Pancreas (tissue), 10 donors: ENCODE measurements at regions not wholly inside any gene's neighbourhood (a gene's known extent, or its start where the extent isn't known, plus 50 kb on each side); places are given as distances from the start of the nearest gene placed in this dataset.

Source experiments
- ATAC-seq, 4 donors: fragments of 200-7000 bp; cut with Tn5 transposase; one replicate each; pipeline versions ENCODE4 v1.8.0 to v1.9.1; 2020; ENCODE audit warnings: mild to moderate bottlenecking in 4 of 4, moderate library complexity in 4 of 4
- DNase-seq, 6 donors: peaks; one replicate each; pipeline ENCODE4 v3.0.0-alpha.2; 2020
- FAIRE-seq: peaks from 2 replicates; lab custom pipeline; 2012; peaks lifted over from hg19 to GRCh38; lab: Jason Lieb, UNC
- H3K27ac ChIP-seq, 4 donors: fragments of 200-600 bp; sonication (generic); 1 replicate in 3 of 4; 2 replicates in 1 of 4; pipeline versions ENCODE4 v1.5.0 to v1.8.0; 2020
- H3K27me3 ChIP-seq, 4 donors: fragments of 200-600 bp; one replicate each; pipeline ENCODE4 v1.8.0; 2021
- H3K36me3 ChIP-seq, 3 donors: fragments of 200-600 bp; sonication (generic) in 1 of 3; one replicate each; pipeline versions ENCODE4 v1.5.0 to v1.8.0; 2020 to 2021
- H3K4me1 ChIP-seq, 3 donors: fragments of 200-600 bp; one replicate each; pipeline ENCODE4 v1.8.0; 2021
- H3K4me3 ChIP-seq, 4 donors: fragments of 200-600 bp; sonication (generic) in 2 of 4; one replicate each; pipeline versions ENCODE4 v1.5.0 to v1.8.0; 2020 to 2021
- H3K9me3 ChIP-seq, 4 donors: fragments of 200-600 bp; one replicate each; pipeline ENCODE4 v1.8.0; 2021
- WGBS, 2 donors: extraction: QIAGEN DNeasy Blood & Tissue Kit; methylation state at CpG; one replicate each; pipeline ENCODE4 v1.1.7; 2013; 5-methylcytosine and 5-hydroxymethylcytosine counted together
- intact Hi-C, 3 donors: fragments of 100-400 bp; cut with DNase I; formaldehyde crosslinking; loops; one replicate each; pipeline versions ENCODE4 v1.11.1 to v1.14.2; 2022
- TF ChIP-seq, protein P1 (sequence below), 4 donors: fragments of 200-600 bp; sonication (generic) in 3 of 4; IDR thresholded peaks; one replicate each; pipeline versions ENCODE4 v1.5.0 to v1.8.0; 2021; ENCODE audit warnings: antibody characterized with exemption in 4 of 4
- donor health status: healthy with polysubstance abuse.
- donor health status: DM: no; HTN: no; CAD: no; lungs with moderate emphysema.
- donor health status: DM: no; HTN: no; CAD: no.
- donor health status: control.
- donor health status: control.
- donor health status: Bipolar disorder and iron deficiency.
- donor health status: DM: yes; HTN: yes; CAD: no.
- donor health status: DM: no; HTN: no; CAD: no.
- donor health status: DM: no; HTN: no; CAD: no.
- donor health status: DM: yes; HTN: yes; CAD: no.

DNA sequence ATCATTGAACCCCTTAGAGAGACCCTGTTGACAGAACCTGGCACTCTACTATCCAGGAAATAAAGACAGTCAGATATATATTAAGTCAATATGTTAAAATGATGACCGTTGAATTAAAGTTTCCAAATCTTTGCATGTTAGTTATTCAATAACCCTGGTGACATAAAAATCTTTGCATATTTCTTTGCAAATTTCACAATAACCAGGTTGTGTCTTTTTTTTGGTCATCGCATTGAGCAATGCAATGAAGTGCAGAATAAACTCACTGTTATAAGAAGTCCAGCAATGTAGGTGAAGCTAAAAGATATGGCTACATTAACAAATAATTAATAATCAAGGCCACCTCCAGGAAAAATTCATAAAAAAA is 596.9 kb downstream of the NYAP2 start:
- no peak overlapping the region for H3K27ac ChIP-seq
- TF ChIP-seq, protein P1, sequence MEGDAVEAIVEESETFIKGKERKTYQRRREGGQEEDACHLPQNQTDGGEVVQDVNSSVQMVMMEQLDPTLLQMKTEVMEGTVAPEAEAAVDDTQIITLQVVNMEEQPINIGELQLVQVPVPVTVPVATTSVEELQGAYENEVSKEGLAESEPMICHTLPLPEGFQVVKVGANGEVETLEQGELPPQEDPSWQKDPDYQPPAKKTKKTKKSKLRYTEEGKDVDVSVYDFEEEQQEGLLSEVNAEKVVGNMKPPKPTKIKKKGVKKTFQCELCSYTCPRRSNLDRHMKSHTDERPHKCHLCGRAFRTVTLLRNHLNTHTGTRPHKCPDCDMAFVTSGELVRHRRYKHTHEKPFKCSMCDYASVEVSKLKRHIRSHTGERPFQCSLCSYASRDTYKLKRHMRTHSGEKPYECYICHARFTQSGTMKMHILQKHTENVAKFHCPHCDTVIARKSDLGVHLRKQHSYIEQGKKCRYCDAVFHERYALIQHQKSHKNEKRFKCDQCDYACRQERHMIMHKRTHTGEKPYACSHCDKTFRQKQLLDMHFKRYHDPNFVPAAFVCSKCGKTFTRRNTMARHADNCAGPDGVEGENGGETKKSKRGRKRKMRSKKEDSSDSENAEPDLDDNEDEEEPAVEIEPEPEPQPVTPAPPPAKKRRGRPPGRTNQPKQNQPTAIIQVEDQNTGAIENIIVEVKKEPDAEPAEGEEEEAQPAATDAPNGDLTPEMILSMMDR (IDR thresholded peaks at IDR 0.05): no peak
- H3K27me3 ChIP-seq: no peaks in the 10 kb centered on the region
- 61 to 67% methylated on average over 2 of the region's 2 CpGs for WGBS, 2 donors
- no peak for DNase-seq
- H3K4me1 ChIP-seq: no peaks in the 10 kb centered on the region
- intact Hi-C loops: no loop called here
- H3K36me3 ChIP-seq: no peaks in the 10 kb centered on the region
- H3K9me3 ChIP-seq: no peaks in the 10 kb centered on the region
- no peak for ATAC-seq
- no peak overlapping the region for H3K4me3 ChIP-seq
- no peak for FAIRE-seq

DNA sequence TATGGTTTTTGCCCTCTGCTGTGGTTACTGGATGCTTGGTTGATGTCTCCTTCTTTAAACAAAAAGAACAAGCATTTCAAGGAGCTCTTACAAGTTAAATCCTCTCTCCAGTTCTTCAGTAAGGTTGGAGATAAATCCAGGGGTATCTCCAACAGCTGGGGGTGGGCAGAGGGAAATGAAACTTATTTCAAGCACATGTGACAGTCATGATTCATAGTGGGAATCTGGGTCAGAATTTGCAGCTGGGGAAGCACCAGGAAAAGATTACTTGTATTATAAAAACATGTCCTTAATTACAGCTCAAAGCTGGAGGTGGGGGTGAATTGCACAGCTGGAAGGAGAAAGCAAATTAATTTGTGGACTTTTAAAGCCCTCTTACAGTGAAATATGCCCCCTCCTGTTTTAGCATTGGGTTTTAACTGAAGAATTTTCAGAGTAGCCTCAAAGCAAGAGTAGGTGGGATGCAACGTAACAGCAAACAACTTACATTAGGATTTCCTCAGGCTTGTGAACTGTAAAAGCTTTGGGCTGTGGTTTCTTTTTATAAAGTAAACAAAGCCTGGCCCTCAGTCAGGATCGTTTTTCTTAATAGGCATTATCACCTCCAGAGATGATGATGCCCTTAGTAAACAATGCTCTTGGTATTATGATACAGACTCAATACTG is 596.4 kb downstream of the NYAP2 start:
- WGBS, 2 donors: 35 to 47% methylated on average over 2 of the region's 2 CpGs
- FAIRE-seq (no peak), DNase-seq (no peak), ATAC-seq (peak in 1 of 4 donors; percentile 32)
- no peaks in the 10 kb centered on the region for H3K4me1 ChIP-seq
- TF ChIP-seq, protein P1 (IDR thresholded peaks at IDR 0.05): no peak
- H3K27ac ChIP-seq: no peak overlapping the region
- H3K36me3 ChIP-seq: no peaks in the 10 kb centered on the region
- H3K27me3 ChIP-seq: no peaks in the 10 kb centered on the region
- intact Hi-C loops: no loop called here
- H3K9me3 ChIP-seq: no peaks in the 10 kb centered on the region
- no peak overlapping the region for H3K4me3 ChIP-seq

DNA sequence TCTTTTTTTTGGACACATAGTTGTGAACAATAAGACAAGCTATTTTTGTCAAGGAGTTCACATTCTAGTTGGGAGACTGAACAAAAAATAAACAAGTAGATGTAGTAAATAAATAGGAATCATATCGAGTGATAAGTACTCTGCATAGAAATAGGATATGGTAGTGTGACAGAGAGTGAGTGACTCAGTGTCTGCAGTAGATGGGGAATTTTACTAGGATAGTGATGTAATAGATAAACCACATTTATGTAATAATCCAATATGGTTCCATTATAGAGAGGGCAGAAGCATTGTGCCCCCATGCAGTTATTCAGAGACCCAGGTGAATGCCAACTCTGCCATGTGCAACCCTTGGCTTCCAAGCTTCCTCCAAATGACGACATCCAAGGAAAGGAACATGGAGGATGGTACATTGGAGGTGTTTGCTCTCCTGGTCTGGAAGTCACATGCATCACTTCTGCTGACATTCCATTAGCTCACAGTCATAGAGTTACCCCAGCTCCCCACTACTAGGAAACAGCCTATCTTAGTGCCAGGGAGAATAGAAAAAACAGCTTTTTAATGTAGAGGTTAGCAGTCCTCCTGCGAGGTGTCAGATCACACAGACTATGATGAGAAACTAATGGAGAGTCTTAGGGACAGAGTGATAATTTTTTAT is 595.4 kb downstream of the NYAP2 start:
- ATAC-seq (no peak), DNase-seq (no peak), FAIRE-seq (no peak)
- Histone ChIP-seq H3K4me1 (no peaks in the 10 kb centered on the region), H3K27ac (no peak overlapping the region), H3K4me3 (no peak overlapping the region), H3K9me3 (no peaks in the 10 kb centered on the region), H3K27me3 (no peaks in the 10 kb centered on the region), H3K36me3 (no peaks in the 10 kb centered on the region)
- intact Hi-C loops: no loop called here
- TF ChIP-seq, protein P1 (IDR thresholded peaks at IDR 0.05): no peak
- 73 to 92% methylated on average over 3 of the region's 3 CpGs for WGBS, 2 donors

DNA sequence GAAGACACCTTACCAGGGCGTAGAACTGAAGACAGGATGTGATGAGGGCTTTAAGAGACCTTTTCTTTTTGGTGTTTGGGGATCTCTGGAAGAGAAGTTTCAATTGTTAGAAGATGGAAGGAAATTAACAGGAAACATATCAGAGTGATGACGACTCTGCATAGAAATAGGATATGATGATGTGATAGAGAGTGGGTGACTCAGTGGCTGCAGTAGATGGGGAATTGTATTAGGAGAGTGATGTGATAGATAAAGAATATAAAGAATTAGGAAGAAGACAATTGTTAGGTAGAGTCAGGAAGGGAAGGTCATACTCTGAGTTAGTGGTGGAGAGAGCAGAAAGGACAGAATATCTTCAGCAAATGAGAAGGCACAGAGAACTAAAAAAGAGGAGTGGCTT is 593.9 kb downstream of the NYAP2 start:
- Histone ChIP-seq H3K4me1 (no peaks in the 10 kb centered on the region), H3K27ac (no peak overlapping the region), H3K27me3 (no peaks in the 10 kb centered on the region), H3K4me3 (no peak overlapping the region), H3K36me3 (no peaks in the 10 kb centered on the region), H3K9me3 (no peaks in the 10 kb centered on the region)
- FAIRE-seq (no peak), DNase-seq (no peak), ATAC-seq (no peak)
- TF ChIP-seq, protein P1 (IDR thresholded peaks at IDR 0.05): no peak
- intact Hi-C loops: no loop called here
- WGBS, 2 donors: 59 to 72% methylated on average over 2 of the region's 2 CpGs

DNA sequence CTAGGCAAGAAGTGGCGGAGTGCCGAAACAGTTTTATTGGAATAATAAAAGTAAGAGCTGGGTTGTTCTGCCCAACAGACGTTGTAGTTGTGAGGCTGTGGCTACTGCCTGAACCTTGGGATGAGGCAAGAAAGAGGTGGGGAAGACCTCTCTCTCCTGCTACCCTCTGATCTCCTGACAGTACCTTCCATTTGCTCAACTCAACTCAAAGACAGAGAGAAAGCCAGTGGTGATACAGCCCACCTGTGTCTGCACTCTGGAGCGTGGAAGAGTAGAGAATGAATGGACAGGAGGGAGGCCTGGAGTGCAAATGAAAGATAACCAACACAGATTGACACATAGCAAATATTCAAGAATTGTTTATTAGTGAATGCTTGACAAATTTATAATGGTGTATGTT is 590.3 kb downstream of the NYAP2 start:
- no peak for FAIRE-seq
- intact Hi-C loops: no loop called here
- H3K27ac ChIP-seq: no peak overlapping the region

More for the DNA sequence above, 590.3 kb downstream of the NYAP2 start:
- ATAC-seq (no peak), DNase-seq (no peak)
- Histone ChIP-seq H3K4me3 (no peak overlapping the region), H3K4me1 (no peaks in the 10 kb centered on the region), H3K9me3 (no peaks in the 10 kb centered on the region), H3K27me3 (no peaks in the 10 kb centered on the region), H3K36me3 (no peaks in the 10 kb centered on the region)
- TF ChIP-seq, protein P1 (IDR thresholded peaks at IDR 0.05): no peak
- 81 to 92% methylated on average over 4 of the region's 4 CpGs for whole genome bisulfite sequencing, 2 donors
